Activated CD8-positive, alpha-beta memory T cell treated with anti-CD3 and anti-CD28 coated beads for 36 hours (primary cell): ENCODE measurements at regions not wholly inside any gene's neighbourhood (a gene's known extent, or its start where the extent isn't known, plus 50 kb on each side); places are given as distances from the start of the nearest gene placed in this dataset.

ENCODE experiments used
- CTCF ChIA-PET: fragments of 350-600 bp; sonication (Branson Sonifier 250); formaldehyde crosslinking; loops from one replicate; lab custom pipeline; 2021; ENCODE audit warnings: antibody characterized with exemption; lab: Charles Lee
- POLR2A ChIA-PET: fragments of 350-600 bp; sonication (Branson Sonifier 250); formaldehyde crosslinking; loops from one replicate; lab custom pipeline; 2021; ENCODE audit warnings: antibody characterized with exemption; lab: Charles Lee

GRCh38 chr1:186564582-186564981 lies 103.7 kb upstream of the PDC start:
- CTCF ChIA-PET: interaction anchor here (0.6 kb wide), 1 partner anchor 22 kb away, joined by 3 read pairs; no protein-coding TSS in a partner anchor
- POLR2A ChIA-PET: no interaction called here

- CTCF ChIA-PET: no interaction called here
- POLR2A ChIA-PET: no interaction called here
These were observed 98.7 kb upstream of the PDC start for GRCh38 chr1:186559601-186560116.

- ChIA-PET CTCF (no interaction called here), POLR2A (no interaction called here)
These were observed 96.3 kb upstream of the PDC start for GRCh38 chr1:186557147-186557777.

- POLR2A ChIA-PET: no interaction called here
- CTCF ChIA-PET: no interaction called here
These were observed 89.9 kb upstream of the PDC start for GRCh38 chr1:186550832-186551231.

- CTCF ChIA-PET: no interaction called here
- POLR2A ChIA-PET: no interaction called here
These were observed 80.1 kb upstream of the PDC start for GRCh38 chr1:186541003-186541402.

GRCh38 chr1:186540521-186540920 lies 79.6 kb upstream of the PDC start:
- ChIA-PET POLR2A (no interaction called here), CTCF (no interaction called here)

- ChIA-PET POLR2A (no interaction called here), CTCF (no interaction called here)
These were observed 75.5 kb upstream of the PDC start for GRCh38 chr1:186536273-186536890.

- ChIA-PET POLR2A (no interaction called here), CTCF (no interaction called here)
These were observed 74.6 kb upstream of the PDC start for GRCh38 chr1:186535388-186536133.

GRCh38 chr1:186534401-186534800 lies 73.5 kb upstream of the PDC start:
- ChIA-PET POLR2A (no interaction called here), CTCF (no interaction called here)

GRCh38 chr1:186532466-186532865 lies 71.6 kb upstream of the PDC start:
- ChIA-PET POLR2A (no interaction called here), CTCF (no interaction called here)

- ChIA-PET POLR2A (no interaction called here), CTCF (interaction anchor here (0.6 kb wide), 1 partner anchor 31 kb away, joined by 5 read pairs; no protein-coding TSS in a partner anchor)
These were observed 70.7 kb upstream of the PDC start for GRCh38 chr1:186531561-186532165.

- ChIA-PET POLR2A (no interaction called here), CTCF (no interaction called here)
These were observed 69.2 kb upstream of the PDC start for GRCh38 chr1:186530109-186530508.

- POLR2A ChIA-PET: no interaction called here
These were observed 59.1 kb upstream of the PDC start for GRCh38 chr1:186519982-186520381.

GRCh38 chr1:186518822-186519381 lies 58.0 kb upstream of the PDC start:
- CTCF ChIA-PET: no interaction called here
- POLR2A ChIA-PET: no interaction called here

More at GRCh38 chr1:186519982-186520381, 59.1 kb upstream of the PDC start:
- CTCF ChIA-PET: no interaction called here

- ChIA-PET CTCF (no interaction called here), POLR2A (no interaction called here)
These were observed 57.5 kb upstream of the PDC start for GRCh38 chr1:186518395-186518794.

- POLR2A ChIA-PET: no interaction called here
- CTCF ChIA-PET: no interaction called here
These were observed 53.5 kb upstream of the PDC start for GRCh38 chr1:186514367-186514766.

- CTCF ChIA-PET: interaction anchor here (0.5 kb wide), 1 partner anchor 11 kb away, joined by 3 read pairs; no protein-coding TSS in a partner anchor
- POLR2A ChIA-PET: no interaction called here
These were observed 52.6 kb upstream of the PDC start for GRCh38 chr1:186513526-186513925.

GRCh38 chr1:186512698-186513457 lies 52.0 kb upstream of the PDC start:
- ChIA-PET CTCF (interaction anchor here (0.5 kb wide), 1 partner anchor 10 kb away, joined by 3 read pairs; no protein-coding TSS in a partner anchor), POLR2A (no interaction called here)
